Transverse colon (tissue), 4 donors: ENCODE measurements at regions not wholly inside any gene's neighbourhood (a gene's known extent, or its start where the extent isn't known, plus 50 kb on each side); places are given as distances from the start of the nearest gene placed in this dataset.

Source experiments
- DNase-seq: peaks from one replicate; pipeline ENCODE4 v3.0.0-alpha.2; 2019
- H3K27ac ChIP-seq, 4 donors: fragments of 200-600 bp; sonication (generic); 2 replicates each; pipeline ENCODE4 v1.5.1; 2016 to 2018; ENCODE audit warnings: inconsistent platforms in 4 of 4
- H3K27me3 ChIP-seq: fragments of 200-600 bp; sonication (generic); 2 replicates; pipeline ENCODE4 v1.5.1; 2017; ENCODE audit warnings: inconsistent platforms
- H3K36me3 ChIP-seq, 4 donors: fragments of 200-600 bp; sonication (generic); 2 replicates each; pipeline ENCODE4 v1.5.1; 2017 to 2019; ENCODE audit warnings: inconsistent platforms in 4 of 4
- H3K4me1 ChIP-seq, 4 donors: fragments of 200-600 bp; sonication (generic); 2 replicates each; pipeline ENCODE4 v1.5.1; 2017 to 2020; ENCODE audit warnings: inconsistent platforms in 4 of 4
- H3K4me3 ChIP-seq, 4 donors: fragments of 200-600 bp; sonication (generic); 1 replicate in 1 of 4; 2 replicates in 3 of 4; pipeline versions ENCODE4 v1.5.1 to v1.6.1; 2017 to 2019; ENCODE audit warnings: inconsistent platforms in 4 of 4
- H3K9me3 ChIP-seq, 2 donors: fragments of 200-600 bp; sonication (generic); 2 replicates each; pipeline ENCODE4 v1.5.1; 2017 to 2019; ENCODE audit warnings: inconsistent platforms in 2 of 2
- CTCF ChIP-seq, 5 experiments: fragments of 200-600 bp in 3 of 5; fragments of 450-650 bp in 2 of 5; sonication (generic) in 3 of 5; IDR thresholded peaks; 1 replicate in 2 of 5; 2 replicates in 3 of 5; pipeline ENCODE4 v1.5.1; 2016 to 2017; ENCODE audit warnings: antibody characterized with exemption in 5 of 5, inconsistent platforms in 3 of 5, mild to moderate bottlenecking in 2 of 5, moderate library complexity in 1 of 5
- EP300 ChIP-seq: sonication (generic); formaldehyde crosslinking; IDR thresholded peaks from one replicate; pipeline ENCODE4 v1.6.1; 2017; ENCODE audit warnings: antibody characterized with exemption, low read depth
- POLR2A ChIP-seq: fragments of 450-650 bp; IDR thresholded peaks from one replicate; pipeline ENCODE4 v1.6.1; 2016; ENCODE audit warnings: antibody characterized with exemption, mild to moderate bottlenecking, moderate library complexity
- POLR2AphosphoS5 ChIP-seq, 3 donors: sonication (generic); formaldehyde crosslinking; IDR thresholded peaks; one replicate each; pipeline ENCODE4 v1.6.1; 2016; ENCODE audit warnings: antibody characterized with exemption in 3 of 3
- WGBS, 2 donors: methylation state at CpG; one replicate each; pipeline ENCODE4 v1.1.5; 2018; ENCODE audit warnings: low coverage in 1 of 2; 5-methylcytosine and 5-hydroxymethylcytosine counted together
- in situ Hi-C, 4 donors: fragments of 200-750 bp; cut with MboI; loops; one replicate each; pipeline versions ENCODE4 v1.15.0 to v1.15.1; 2017; ENCODE audit warnings: low sequenced_read_pairs in 3 of 4, low pct_ligation_motif_present in 1 of 4, low pct_unique_long_range_greater_than_20kb in 1 of 4
- intact Hi-C: fragments of 100-400 bp; cut with DNase I; formaldehyde crosslinking; loops from one replicate; pipeline ENCODE4 v1.15.1; 2023; ENCODE audit warnings: low total_unique reads

- DNase-seq = no peak
- TF ChIP-seq POLR2A (no peak), EP300 (no peak), POLR2AphosphoS5 (IDR thresholded peaks at IDR 0.05) (no peak)
- intact Hi-C loops (no loop called here), in situ Hi-C loops (loop anchor here in 1 of 4 donors (25.0 kb wide), 1 partner anchor 201 kb away; no protein-coding TSS in a partner anchor)
- Histone ChIP-seq H3K9me3 (no peaks in the 10 kb centered on the region), H3K4me3 (no peak overlapping the region), H3K4me1 (no peaks in the 10 kb centered on the region), H3K36me3 (no peaks in the 10 kb centered on the region), H3K27me3 (no peaks in the 10 kb centered on the region), H3K27ac (no peak overlapping the region)
- WGBS, 2 donors = 87 to 92% methylated on average over 2 of the region's 2 CpGs
These were observed 477.9 kb upstream of the CA10 start for GRCh38 chr17:52636443-52636842.

DNA sequence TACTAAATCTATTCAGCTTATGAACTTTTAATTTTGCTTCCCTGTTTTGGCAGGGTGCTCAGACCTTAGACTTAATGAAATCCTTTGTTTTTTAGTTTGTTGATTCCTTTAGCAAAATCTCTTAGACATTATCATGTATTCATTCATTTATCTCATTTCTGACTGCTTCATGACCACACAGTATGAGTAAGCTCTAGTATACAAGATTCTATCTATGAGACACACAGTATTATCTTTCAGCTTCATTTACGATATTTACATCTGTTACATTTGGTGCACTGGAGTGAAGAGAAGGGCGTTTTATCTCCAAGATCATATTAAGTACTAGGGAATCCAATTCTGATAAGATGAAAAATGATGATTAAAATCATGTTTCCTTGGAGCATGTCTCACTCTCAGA lies 448.1 kb upstream of the CA10 start:
- WGBS, 2 donors = 66 to 71% methylated on average over 2 of the region's 2 CpGs
- Histone ChIP-seq H3K4me1 (no peaks in the 10 kb centered on the region), H3K27ac (no peak overlapping the region), H3K4me3 (no peak overlapping the region), H3K9me3 (no peaks in the 10 kb centered on the region), H3K27me3 (no peaks in the 10 kb centered on the region), H3K36me3 (no peaks in the 10 kb centered on the region)
- DNase-seq = no peak
- in situ Hi-C loops (no loop called here), intact Hi-C loops (no loop called here)
- TF ChIP-seq CTCF (IDR thresholded peaks at IDR 0.05) (no peak), EP300 (no peak), POLR2AphosphoS5 (IDR thresholded peaks at IDR 0.05) (no peak), POLR2A (no peak)

- Histone ChIP-seq H3K9me3 (no peaks in the 10 kb centered on the region), H3K36me3 (no peaks in the 10 kb centered on the region), H3K27me3 (no peaks in the 10 kb centered on the region), H3K27ac (no peak overlapping the region), H3K4me1 (no peaks in the 10 kb centered on the region), H3K4me3 (no peak overlapping the region)
- WGBS, 2 donors = 47% methylated on average over 2 of the region's 2 CpGs; no CpG with 5 or more reads in 1 of the 2 donors
- in situ Hi-C loops (no loop called here), intact Hi-C loops (no loop called here)
- TF ChIP-seq CTCF (IDR thresholded peaks at IDR 0.05) = no peak
- no peak for TF ChIP-seq POLR2AphosphoS5 (IDR thresholded peaks at IDR 0.05)
- TF ChIP-seq POLR2A = no peak
- no peak for TF ChIP-seq EP300
- no peak for DNase-seq
These were observed 447.6 kb upstream of the CA10 start for GRCh38 chr17:52606098-52606497.

- no peak for TF ChIP-seq POLR2A
- TF ChIP-seq CTCF (IDR thresholded peaks at IDR 0.05) = no peak
- no peak for TF ChIP-seq POLR2AphosphoS5 (IDR thresholded peaks at IDR 0.05)
- TF ChIP-seq EP300 = no peak
- Histone ChIP-seq H3K4me3 (no peak overlapping the region), H3K9me3 (no peaks in the 10 kb centered on the region), H3K27ac (no peak overlapping the region), H3K36me3 (no peaks in the 10 kb centered on the region), H3K27me3 (no peaks in the 10 kb centered on the region), H3K4me1 (no peaks in the 10 kb centered on the region)
- 42 to 62% methylated on average over 2 of the region's 2 CpGs for WGBS, 2 donors
- in situ Hi-C loops = no loop called here
- no peak for DNase-seq
- intact Hi-C loops = no loop called here
These were observed 445.6 kb upstream of the CA10 start for GRCh38 chr17:52604105-52604504.
